Central memory CD8-positive, alpha-beta T cell (primary cell): ENCODE measurements at regions not wholly inside any gene's neighbourhood (a gene's known extent, or its start where the extent isn't known, plus 50 kb on each side); places are given as distances from the start of the nearest gene placed in this dataset.

Experiments
- ATAC-seq: fragments of 150-1000 bp; cut with Tn5 transposase; replicated peaks from 2 replicates; pipeline ENCODE4 v1.10.0; 2022; ENCODE audit warnings: mild to moderate bottlenecking, moderate FRiP score, moderate number of reproducible peaks; ENCODE audit not compliant: poor library complexity, severe bottlenecking; ENCODE audit errors: extremely low read depth
- DNase-seq, 2 donors: peaks; one replicate each; pipeline ENCODE4 v3.0.0; 2021; ENCODE audit warnings: low spot score in 2 of 2
- H3K27ac Mint-ChIP-seq: one replicate; pipeline ENCODE4 v1.8.0; 2022; ENCODE audit warnings: low read depth, mild to moderate bottlenecking, moderate library complexity, mixed read lengths
- H3K27me3 Mint-ChIP-seq: one replicate; pipeline ENCODE4 v1.8.0; 2022; ENCODE audit warnings: mixed read lengths
- H3K36me3 Mint-ChIP-seq: one replicate; pipeline ENCODE4 v1.8.0; 2022; ENCODE audit warnings: mild to moderate bottlenecking, moderate library complexity, mixed read lengths; ENCODE audit not compliant: insufficient read depth
- H3K4me1 Mint-ChIP-seq: one replicate; pipeline ENCODE4 v1.8.0; 2022; ENCODE audit warnings: mixed read lengths
- H3K4me3 Mint-ChIP-seq: one replicate; pipeline ENCODE4 v1.8.0; 2022; ENCODE audit warnings: mild to moderate bottlenecking, moderate library complexity, mixed read lengths
- H3K9me3 Mint-ChIP-seq: one replicate; pipeline ENCODE4 v1.8.0; 2022; ENCODE audit warnings: mixed read lengths

DNA sequence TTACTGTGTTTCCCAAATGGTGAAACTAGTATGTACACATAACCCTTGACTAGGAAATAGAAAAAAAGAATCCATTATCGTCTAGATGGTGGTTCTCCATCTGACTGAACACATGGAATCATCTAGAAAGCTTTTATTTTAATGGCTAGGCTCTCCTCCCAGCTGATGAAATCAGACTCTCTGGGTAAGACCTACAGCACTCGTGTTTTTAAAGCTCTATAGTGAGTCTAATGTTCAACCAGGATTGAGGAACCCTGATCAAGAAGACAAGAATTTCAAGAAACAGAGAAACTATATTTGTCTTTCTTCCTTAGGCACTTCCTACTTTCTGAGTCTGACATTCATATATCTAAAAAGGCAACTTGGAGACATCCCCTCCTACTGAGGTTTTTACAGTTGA, 118.8 kb downstream of the TMCO5A start:
- Mint-ChIP-seq H3K4me1 (no peaks in the 10 kb centered on the region), H3K4me3 (no peak overlapping the region), H3K27me3 (no peaks in the 10 kb centered on the region), H3K27ac (no peak overlapping the region), H3K36me3 (no peaks in the 10 kb centered on the region), H3K9me3 (no peaks in the 10 kb centered on the region)
- ATAC-seq (no peak), DNase-seq (no peak)

DNA sequence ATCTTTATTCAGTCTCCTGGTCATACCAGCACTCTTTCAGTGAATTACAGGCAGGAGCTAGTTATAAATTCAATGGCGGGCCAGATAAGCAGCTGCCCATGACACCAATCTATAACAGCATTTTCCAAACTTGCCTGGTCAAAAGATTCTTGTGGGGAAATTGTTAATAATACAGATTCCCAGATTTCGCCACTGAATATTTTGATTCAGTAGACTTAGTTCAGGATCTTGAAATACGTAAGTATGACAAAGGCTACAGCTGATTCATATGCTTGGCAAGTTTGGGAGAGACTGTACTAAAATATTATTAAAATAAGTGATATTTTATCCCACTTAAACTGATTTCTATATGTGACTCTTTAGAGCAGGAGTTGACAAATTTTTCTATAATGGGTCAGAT, 119.3 kb downstream of the TMCO5A start:
- Mint-ChIP-seq H3K9me3 (no peaks in the 10 kb centered on the region), H3K27ac (no peak overlapping the region), H3K4me3 (no peak overlapping the region), H3K27me3 (peaks cover under 1% of the 10 kb centered on the region), H3K36me3 (no peaks in the 10 kb centered on the region), H3K4me1 (no peaks in the 10 kb centered on the region)
- ATAC-seq = no peak
- no peak for DNase-seq

DNA sequence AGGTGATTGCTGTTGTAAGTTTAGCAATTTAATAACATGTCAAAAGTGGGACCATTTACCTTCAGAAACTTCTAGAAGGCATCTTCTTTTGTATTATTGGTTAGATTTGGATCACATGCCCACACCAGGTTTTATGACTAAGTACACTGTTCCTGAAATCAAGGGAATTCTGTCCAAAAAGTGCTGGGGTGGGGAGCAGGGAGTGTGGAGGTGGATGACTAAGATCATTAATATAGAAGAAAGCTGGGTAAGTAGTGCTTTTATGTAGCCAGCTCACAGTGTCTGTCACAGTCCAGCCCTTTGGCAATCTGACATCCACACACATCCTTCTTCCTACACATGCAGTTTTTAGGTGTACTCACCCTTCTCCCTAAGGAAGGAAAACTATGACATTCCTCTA, 120.0 kb downstream of the TMCO5A start:
- H3K27ac Mint-ChIP-seq = no peak overlapping the region
- no peak for DNase-seq
- H3K4me1 Mint-ChIP-seq = no peaks in the 10 kb centered on the region
- H3K27me3 Mint-ChIP-seq = peaks cover 7% of the 10 kb centered on the region
- no peak overlapping the region for H3K4me3 Mint-ChIP-seq
- no peaks in the 10 kb centered on the region for H3K9me3 Mint-ChIP-seq
- ATAC-seq = no peak
- H3K36me3 Mint-ChIP-seq = no peaks in the 10 kb centered on the region

DNA sequence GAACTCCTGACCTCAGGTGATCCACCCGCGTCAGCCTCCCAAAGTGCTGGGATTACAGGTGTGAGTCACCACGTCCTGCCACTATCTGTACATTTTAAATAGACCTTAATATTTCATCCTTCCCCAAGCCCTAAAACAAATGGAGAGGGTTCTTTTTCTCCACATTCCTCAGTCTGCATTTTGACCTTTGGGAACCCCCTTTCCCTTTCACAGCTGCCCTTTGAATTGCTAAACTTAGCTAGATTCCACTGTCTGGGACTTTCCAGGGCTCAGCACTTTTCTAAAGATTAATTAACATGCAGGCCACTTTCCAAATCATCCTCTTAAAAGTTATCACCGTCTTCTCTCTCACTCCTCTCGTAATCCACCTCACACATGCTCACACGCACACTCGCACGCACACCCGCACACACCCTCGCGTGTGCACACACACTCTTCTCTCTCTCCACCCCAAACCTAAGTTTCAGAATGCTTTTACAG, 124.2 kb downstream of the TMCO5A start:
- Mint-ChIP-seq H3K27me3 (peaks cover 11% of the 10 kb centered on the region), H3K36me3 (peaks cover 2% of the 10 kb centered on the region), H3K9me3 (no peaks in the 10 kb centered on the region), H3K27ac (no peak overlapping the region), H3K4me1 (no peaks in the 10 kb centered on the region), H3K4me3 (no peak overlapping the region)
- no peak for ATAC-seq
- no peak for DNase-seq

DNA sequence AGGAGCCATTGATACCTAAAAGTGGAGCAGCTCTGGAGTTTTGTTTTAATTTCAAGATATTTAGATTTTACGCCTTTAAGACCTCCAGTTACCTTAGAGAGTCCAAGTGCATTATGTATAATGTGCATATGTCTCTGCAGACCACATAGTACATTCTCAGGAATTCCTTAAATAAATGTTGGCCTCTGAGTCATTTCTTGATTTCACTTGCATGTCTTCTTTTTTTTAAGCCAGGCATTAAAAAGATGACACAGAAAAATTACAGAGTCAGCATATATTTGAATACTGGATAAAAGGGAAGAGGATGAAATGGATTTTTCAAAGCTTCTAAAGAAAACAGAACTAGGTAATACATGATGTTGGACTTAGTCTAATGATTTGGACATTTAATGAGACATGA, 125.2 kb downstream of the TMCO5A start:
- H3K27me3 Mint-ChIP-seq = peaks cover 11% of the 10 kb centered on the region
- no peaks in the 10 kb centered on the region for H3K4me1 Mint-ChIP-seq
- DNase-seq (no peak), ATAC-seq (no peak)
- no peak overlapping the region for H3K27ac Mint-ChIP-seq
- H3K4me3 Mint-ChIP-seq = no peak overlapping the region
- H3K36me3 Mint-ChIP-seq = peaks cover 3% of the 10 kb centered on the region
- no peaks in the 10 kb centered on the region for H3K9me3 Mint-ChIP-seq

DNA sequence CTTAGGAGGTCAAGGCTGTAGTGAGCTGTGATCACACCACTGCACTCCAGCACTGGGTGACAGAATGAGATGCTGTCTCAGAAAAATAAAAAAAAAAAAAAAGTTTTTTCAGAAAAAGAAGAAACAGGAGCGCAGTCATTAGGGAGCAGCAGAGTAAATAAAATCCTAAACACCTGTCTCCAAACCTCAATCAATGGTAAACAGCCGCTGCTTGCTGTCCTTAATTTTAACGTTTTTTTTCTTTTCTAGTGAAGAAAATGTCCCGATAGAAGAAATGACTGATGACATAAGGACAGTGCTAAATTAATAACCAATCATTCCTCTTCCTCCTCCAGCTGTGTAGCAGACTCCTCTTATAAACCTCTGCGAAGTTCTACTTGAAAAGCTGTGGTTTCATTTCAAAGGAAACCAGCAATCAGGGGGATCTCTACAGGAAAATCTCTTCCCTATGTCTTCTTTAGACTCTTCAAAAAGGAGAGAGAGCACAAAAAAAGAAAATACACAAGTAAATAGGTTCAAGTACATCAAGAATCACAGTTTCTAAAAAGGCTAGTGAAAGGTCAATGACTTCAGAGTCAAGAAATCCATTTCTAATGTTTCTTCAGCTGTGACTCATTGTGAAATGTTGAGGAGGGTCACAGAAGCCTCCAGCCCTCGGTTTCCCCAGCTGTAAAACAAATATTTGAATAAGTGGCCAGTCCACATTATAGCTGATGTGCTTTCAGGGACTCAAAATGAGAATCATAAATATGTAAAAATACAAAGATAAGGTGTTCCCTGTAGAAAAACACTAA, 127.6 kb downstream of the TMCO5A start:
- Mint-ChIP-seq H3K36me3 (peaks cover 3% of the 10 kb centered on the region), H3K9me3 (no peaks in the 10 kb centered on the region), H3K27me3 (peaks cover 11% of the 10 kb centered on the region), H3K27ac (no peak overlapping the region), H3K4me1 (no peaks in the 10 kb centered on the region), H3K4me3 (no peak overlapping the region)
- ATAC-seq (no peak), DNase-seq (no peak)

DNA sequence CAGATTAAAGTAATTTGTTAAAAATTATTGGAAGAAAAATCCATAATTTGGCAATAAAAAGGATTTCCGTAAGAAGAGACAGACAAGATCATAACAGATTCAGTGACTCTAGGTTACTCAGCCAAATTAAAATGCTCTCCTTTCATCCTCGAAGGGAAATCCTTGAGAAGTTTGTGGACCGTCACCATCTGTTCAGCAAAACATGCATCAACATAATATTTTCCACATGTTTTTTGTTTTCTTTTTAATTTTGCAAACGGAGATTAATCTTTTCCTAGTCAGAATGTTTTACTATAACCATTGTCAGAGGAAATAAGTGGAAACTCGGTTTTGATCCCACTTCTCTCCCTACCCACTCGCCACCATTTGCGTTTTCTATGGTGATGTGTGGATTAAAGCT, 128.3 kb downstream of the TMCO5A start:
- H3K9me3 Mint-ChIP-seq = no peaks in the 10 kb centered on the region
- no peak overlapping the region for H3K4me3 Mint-ChIP-seq
- no peak overlapping the region for H3K27ac Mint-ChIP-seq
- peaks cover 3% of the 10 kb centered on the region for H3K36me3 Mint-ChIP-seq
- no peaks in the 10 kb centered on the region for H3K4me1 Mint-ChIP-seq
- no peak for DNase-seq
- ATAC-seq = no peak
- peaks cover 11% of the 10 kb centered on the region for H3K27me3 Mint-ChIP-seq

DNA sequence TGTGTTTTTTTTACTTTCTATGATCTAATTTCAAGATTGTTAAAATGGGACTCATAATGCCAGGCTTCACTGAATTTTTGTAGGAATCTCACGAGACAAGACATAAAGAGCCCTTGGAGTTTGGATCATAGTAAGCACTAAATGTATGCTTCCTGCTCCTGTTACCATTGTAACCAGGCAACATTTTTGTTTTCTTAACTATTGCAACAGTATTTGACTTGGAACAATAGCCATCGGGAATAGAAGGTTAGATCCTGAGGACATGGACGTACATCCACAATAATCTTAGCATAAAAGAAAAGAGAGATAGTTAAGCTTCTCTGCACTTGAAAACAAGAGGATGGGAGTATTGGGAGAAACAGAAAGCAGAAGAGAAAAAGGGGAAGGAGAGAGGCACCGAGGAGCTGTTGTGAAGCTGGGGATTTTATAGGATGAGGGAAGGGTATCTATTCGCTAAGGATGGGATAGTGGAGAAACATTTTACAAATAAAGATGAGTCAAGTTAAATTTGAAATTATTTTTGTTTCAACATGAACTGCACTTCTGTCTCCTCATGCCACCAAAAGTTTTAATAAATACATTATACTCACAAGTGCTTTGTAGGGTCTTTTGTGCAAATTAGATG, 131.4 kb downstream of the TMCO5A start:
- Mint-ChIP-seq H3K27me3 (no peaks in the 10 kb centered on the region), H3K4me1 (peaks cover 10% of the 10 kb centered on the region), H3K4me3 (no peak overlapping the region), H3K9me3 (no peaks in the 10 kb centered on the region), H3K36me3 (peaks cover 3% of the 10 kb centered on the region), H3K27ac (no peak overlapping the region)
- no peak for DNase-seq
- no peak for ATAC-seq

DNA sequence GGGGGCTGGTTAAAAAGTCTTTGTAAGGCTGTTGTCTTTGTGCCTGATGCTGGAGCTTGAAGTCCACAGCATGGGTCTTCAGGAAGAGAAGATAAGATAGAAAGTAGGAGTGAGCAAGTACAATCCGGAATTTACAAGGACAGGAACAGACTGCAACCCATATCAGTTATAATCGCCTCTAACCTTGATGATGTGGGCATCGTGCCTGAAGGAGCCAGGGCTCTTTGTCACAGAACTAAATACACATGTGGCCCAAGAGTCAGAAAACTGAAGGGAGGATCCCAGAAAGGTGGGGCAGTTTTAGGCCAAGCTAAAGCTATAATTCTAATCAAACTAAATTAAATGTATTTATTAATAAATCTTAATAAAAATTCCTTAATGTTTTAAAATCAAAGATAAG, 132.2 kb downstream of the TMCO5A start:
- no peak for ATAC-seq
- Mint-ChIP-seq H3K36me3 (peaks cover 3% of the 10 kb centered on the region), H3K27me3 (peaks cover 3% of the 10 kb centered on the region), H3K27ac (no peak overlapping the region), H3K4me1 (peaks cover 11% of the 10 kb centered on the region), H3K4me3 (no peak overlapping the region), H3K9me3 (no peaks in the 10 kb centered on the region)
- DNase-seq = no peak

DNA sequence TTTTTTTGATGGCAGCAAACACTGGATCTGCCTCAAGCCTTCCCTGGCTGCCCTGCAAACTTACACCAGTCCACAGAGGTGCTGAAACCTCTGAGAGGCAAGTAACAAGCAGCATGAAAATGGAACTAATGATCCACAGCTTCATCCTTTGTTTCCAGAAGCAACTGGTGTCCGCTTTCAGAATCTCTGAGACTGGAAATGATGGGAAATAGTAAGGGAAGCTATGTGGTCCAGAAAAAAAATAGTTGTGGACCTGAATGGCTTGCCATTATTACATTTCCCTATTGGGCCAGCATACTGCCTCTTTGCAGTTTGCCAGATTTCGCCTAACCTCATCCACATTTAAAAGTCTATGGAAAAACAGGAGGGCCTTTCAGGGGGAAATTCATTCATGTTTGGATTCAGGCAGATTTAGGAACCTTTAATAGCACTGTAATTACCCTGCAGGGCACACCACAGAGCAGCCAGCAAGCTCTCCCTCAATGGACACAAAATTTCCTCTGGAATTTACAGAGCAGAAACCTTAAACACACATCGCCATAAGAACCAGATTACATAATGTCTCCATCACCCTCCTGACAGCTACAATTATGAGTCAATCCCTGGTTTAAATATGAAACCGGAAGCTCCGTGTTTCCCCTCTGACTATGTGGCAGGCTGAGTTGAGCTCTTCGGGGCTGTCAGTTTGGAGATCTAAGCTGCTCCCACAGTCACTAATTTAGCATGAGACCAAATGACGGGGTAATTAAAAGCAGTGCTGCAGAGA, 134.4 kb downstream of the TMCO5A start:
- Mint-ChIP-seq H3K36me3 (peaks cover 2% of the 10 kb centered on the region), H3K4me1 (peaks cover 23% of the 10 kb centered on the region), H3K27ac (peak overlapping the region; percentile 93), H3K4me3 (peak overlapping the region; percentile 52), H3K9me3 (no peaks in the 10 kb centered on the region), H3K27me3 (peaks cover 11% of the 10 kb centered on the region)
- DNase-seq = no peak
- peak; percentile 66 for ATAC-seq

DNA sequence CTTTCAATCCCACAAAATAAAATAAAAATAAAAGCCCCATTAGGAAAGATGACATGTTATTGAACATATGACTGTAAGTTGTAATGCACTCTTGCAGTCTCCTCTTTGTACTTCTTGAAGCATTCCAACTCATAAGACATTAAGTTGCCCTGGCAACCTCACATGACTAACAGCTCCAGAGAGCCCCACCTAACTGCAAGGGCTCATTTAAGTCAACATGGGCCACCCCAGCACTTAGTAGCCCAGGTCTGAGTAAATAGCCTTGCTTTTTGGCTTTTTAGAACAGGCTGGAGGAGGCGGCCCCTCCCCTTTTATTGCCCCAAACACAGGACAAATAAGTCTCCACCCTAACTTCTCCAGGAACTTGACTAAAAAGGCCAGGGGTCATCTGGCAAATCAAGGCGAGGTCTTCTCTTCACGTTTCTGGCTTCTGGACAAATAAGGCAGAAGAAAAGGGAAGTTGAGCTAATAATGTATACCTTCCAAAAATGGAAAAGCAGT, 135.1 kb downstream of the TMCO5A start:
- Mint-ChIP-seq H3K4me1 (peaks cover 23% of the 10 kb centered on the region), H3K4me3 (peak overlapping the region; percentile 52), H3K27me3 (peaks cover 11% of the 10 kb centered on the region), H3K9me3 (no peaks in the 10 kb centered on the region), H3K27ac (peak overlapping the region; percentile 93), H3K36me3 (peaks cover 2% of the 10 kb centered on the region)
- no peak for DNase-seq
- no peak for ATAC-seq

DNA sequence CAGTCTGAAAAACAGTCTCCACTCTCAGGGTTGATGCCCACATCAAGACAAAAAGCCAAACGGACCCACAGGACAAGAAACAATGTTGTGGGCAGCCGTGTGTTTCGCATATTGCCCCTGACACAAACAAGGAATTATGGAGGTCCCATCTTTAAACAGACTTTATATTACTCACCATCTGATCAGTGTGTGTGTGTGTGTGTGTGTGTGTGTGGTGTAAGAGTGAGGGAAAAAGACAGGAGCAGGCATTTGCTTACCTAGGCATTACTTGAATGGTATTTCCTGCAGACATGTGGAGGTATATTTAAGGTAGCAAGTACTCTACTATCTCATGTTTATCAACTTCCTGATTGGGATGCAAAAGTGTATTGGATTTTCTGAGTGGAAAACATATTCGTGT, 136.3 kb downstream of the TMCO5A start:
- no peak for ATAC-seq
- Mint-ChIP-seq H3K9me3 (no peaks in the 10 kb centered on the region), H3K4me1 (peaks cover 23% of the 10 kb centered on the region), H3K4me3 (no peak overlapping the region), H3K36me3 (peaks cover 2% of the 10 kb centered on the region), H3K27me3 (peaks cover 11% of the 10 kb centered on the region), H3K27ac (no peak overlapping the region)
- no peak for DNase-seq
